Astrocyte (in vitro differentiated cells and primary cell): ENCODE measurements at regions not wholly inside any gene's neighbourhood (a gene's known extent, or its start where the extent isn't known, plus 50 kb on each side); places are given as distances from the start of the nearest gene placed in this dataset.

Experiments
- DNase-seq: peaks from one replicate; pipeline ENCODE4 v3.0.0-alpha.2; 2010; ENCODE audit warnings: low read depth
- FAIRE-seq: peaks from 2 replicates; lab custom pipeline; 2011; peaks lifted over from hg19 to GRCh38; lab: Jason Lieb, UNC
- H2AFZ ChIP-seq: 2 replicates; pipeline ENCODE4 v1.6.0; 2012; ENCODE audit warnings: low read depth, low read length, inconsistent platforms
- H3K27ac ChIP-seq: 2 replicates; pipeline ENCODE4 v1.5.1; 2011; ENCODE audit warnings: low read depth, low read length, inconsistent platforms
- H3K27me3 ChIP-seq: 2 replicates; pipeline ENCODE4 v1.6.0; 2011; ENCODE audit warnings: low read length, inconsistent platforms; ENCODE audit not compliant: insufficient read depth
- H3K36me3 ChIP-seq: 2 replicates; pipeline ENCODE4 v1.5.1; 2011; ENCODE audit warnings: low read length, inconsistent platforms; ENCODE audit not compliant: insufficient read depth
- H3K4me1 ChIP-seq: 2 replicates; pipeline ENCODE4 v1.5.1; 2011; ENCODE audit warnings: low read length, inconsistent platforms; ENCODE audit not compliant: insufficient read depth
- H3K4me2 ChIP-seq: 2 replicates; pipeline ENCODE4 v1.6.0; 2012; ENCODE audit warnings: low read length, inconsistent platforms
- H3K4me3 ChIP-seq: 2 replicates; pipeline ENCODE4 v1.5.1; 2011; ENCODE audit warnings: low read depth, mild to moderate bottlenecking, low read length, inconsistent platforms; ENCODE audit not compliant: insufficient read depth
- H3K79me2 ChIP-seq: 2 replicates; pipeline ENCODE4 v1.6.0; 2012; ENCODE audit warnings: mild to moderate bottlenecking, low read length, inconsistent platforms; ENCODE audit not compliant: insufficient read depth
- H3K9ac ChIP-seq: 2 replicates; pipeline ENCODE4 v1.6.0; 2012; ENCODE audit warnings: mild to moderate bottlenecking, low read length, inconsistent platforms
- H3K9me3 ChIP-seq: 2 replicates; pipeline ENCODE4 v1.5.1; 2012; ENCODE audit warnings: low read depth, mild to moderate bottlenecking, low read length, inconsistent platforms; ENCODE audit not compliant: insufficient read depth
- H4K20me1 ChIP-seq: 2 replicates; pipeline ENCODE4 v1.6.0; 2012; ENCODE audit warnings: low read length, inconsistent platforms; ENCODE audit not compliant: insufficient read depth
- H3K27ac Mint-ChIP-seq: one replicate; pipeline ENCODE4 v1.8.0; 2021; ENCODE audit warnings: mild to moderate bottlenecking, mixed read lengths; ENCODE audit not compliant: unreplicated experiment
- H3K27me3 Mint-ChIP-seq: one replicate; pipeline ENCODE4 v1.8.0; 2021; ENCODE audit warnings: low read depth, mixed read lengths; ENCODE audit not compliant: unreplicated experiment
- H3K36me3 Mint-ChIP-seq: one replicate; pipeline ENCODE4 v1.8.0; 2021; ENCODE audit warnings: low read depth, mixed read lengths; ENCODE audit not compliant: unreplicated experiment
- H3K4me1 Mint-ChIP-seq: one replicate; pipeline ENCODE4 v1.8.0; 2021; ENCODE audit warnings: low read depth, mixed read lengths; ENCODE audit not compliant: unreplicated experiment
- H3K4me3 Mint-ChIP-seq: one replicate; pipeline ENCODE4 v1.8.0; 2021; ENCODE audit warnings: mild to moderate bottlenecking, moderate library complexity, mixed read lengths; ENCODE audit not compliant: unreplicated experiment
- H3K9me3 Mint-ChIP-seq: one replicate; pipeline ENCODE4 v1.8.0; 2021; ENCODE audit warnings: mild to moderate bottlenecking, mixed read lengths; ENCODE audit not compliant: unreplicated experiment
- CTCF ChIP-seq: IDR thresholded peaks from 2 replicates; pipeline ENCODE4 v1.5.1; 2011; ENCODE audit warnings: low read depth, mild to moderate bottlenecking, inconsistent platforms, low read length, moderate library complexity; ENCODE audit not compliant: insufficient read depth
- EZH2 ChIP-seq: IDR thresholded peaks from 2 replicates; pipeline ENCODE4 v1.6.1; 2012; ENCODE audit warnings: mild to moderate bottlenecking, low read length, inconsistent platforms; ENCODE audit not compliant: insufficient read depth

GRCh38 chr4:31349907-31350306 is 629.7 kb downstream of the PCDH7 start:
- FAIRE-seq (no peak), DNase-seq (no peak)
- Histone ChIP-seq H3K27ac (no peak overlapping the region), H2AFZ (no peak overlapping the region), H3K4me2 (no peak overlapping the region), H3K4me3 (no peak overlapping the region), H3K9me3 (no peaks in the 10 kb centered on the region), H3K9ac (no peak overlapping the region), H4K20me1 (no peaks in the 10 kb centered on the region), H3K27me3 (no peaks in the 10 kb centered on the region), H3K79me2 (no peaks in the 10 kb centered on the region), H3K36me3 (no peaks in the 10 kb centered on the region), H3K4me1 (no peaks in the 10 kb centered on the region)
- Mint-ChIP-seq H3K27me3 (no peaks in the 10 kb centered on the region), H3K36me3 (no peaks in the 10 kb centered on the region), H3K9me3 (no peaks in the 10 kb centered on the region), H3K27ac (no peak overlapping the region), H3K4me1 (no peaks in the 10 kb centered on the region), H3K4me3 (no peak overlapping the region)
- TF ChIP-seq CTCF (no peak), EZH2 (no peak)

- Histone ChIP-seq H4K20me1 (no peaks in the 10 kb centered on the region), H2AFZ (no peak overlapping the region), H3K9ac (no peak overlapping the region), H3K4me1 (no peaks in the 10 kb centered on the region), H3K9me3 (no peaks in the 10 kb centered on the region), H3K27ac (no peak overlapping the region), H3K36me3 (no peaks in the 10 kb centered on the region), H3K4me2 (no peak overlapping the region), H3K27me3 (no peaks in the 10 kb centered on the region), H3K4me3 (no peak overlapping the region), H3K79me2 (no peaks in the 10 kb centered on the region)
- FAIRE-seq (no peak), DNase-seq (no peak)
- Mint-ChIP-seq H3K36me3 (no peaks in the 10 kb centered on the region), H3K9me3 (no peaks in the 10 kb centered on the region), H3K27ac (no peak overlapping the region), H3K4me3 (no peak overlapping the region), H3K27me3 (no peaks in the 10 kb centered on the region), H3K4me1 (no peaks in the 10 kb centered on the region)
- TF ChIP-seq CTCF (no peak), EZH2 (no peak)
Observed at GRCh38 chr4:31351695-31352094, 631.5 kb downstream of the PCDH7 start.

GRCh38 chr4:31356839-31357238 is 636.7 kb downstream of the PCDH7 start:
- TF ChIP-seq CTCF (no peak), EZH2 (no peak)

More at GRCh38 chr4:31356839-31357238, 636.7 kb downstream of the PCDH7 start:
- Histone ChIP-seq H3K4me2 (no peak overlapping the region), H3K79me2 (no peaks in the 10 kb centered on the region), H3K27ac (no peak overlapping the region), H3K9me3 (no peaks in the 10 kb centered on the region), H3K4me1 (no peaks in the 10 kb centered on the region), H4K20me1 (no peaks in the 10 kb centered on the region), H3K36me3 (no peaks in the 10 kb centered on the region), H3K9ac (no peak overlapping the region), H3K4me3 (no peak overlapping the region), H2AFZ (no peak overlapping the region), H3K27me3 (no peaks in the 10 kb centered on the region)
- no peak overlapping the region for H3K4me3 Mint-ChIP-seq
- H3K27me3 Mint-ChIP-seq: no peaks in the 10 kb centered on the region
- no peak overlapping the region for H3K27ac Mint-ChIP-seq
- H3K36me3 Mint-ChIP-seq: no peaks in the 10 kb centered on the region
- no peaks in the 10 kb centered on the region for H3K9me3 Mint-ChIP-seq
- no peaks in the 10 kb centered on the region for H3K4me1 Mint-ChIP-seq
- DNase-seq (no peak), FAIRE-seq (no peak)
